GM18520 (cell line): ENCODE measurements at regions not wholly inside any gene's neighbourhood (a gene's known extent, or its start where the extent isn't known, plus 50 kb on each side); places are given as distances from the start of the nearest gene placed in this dataset.

Experiments used
- ATAC-seq: cut with Tn5 transposase; IDR thresholded peaks from one replicate; pipeline ENCODE4 v1.9.1; 2021; ENCODE audit not compliant: unreplicated experiment

DNA sequence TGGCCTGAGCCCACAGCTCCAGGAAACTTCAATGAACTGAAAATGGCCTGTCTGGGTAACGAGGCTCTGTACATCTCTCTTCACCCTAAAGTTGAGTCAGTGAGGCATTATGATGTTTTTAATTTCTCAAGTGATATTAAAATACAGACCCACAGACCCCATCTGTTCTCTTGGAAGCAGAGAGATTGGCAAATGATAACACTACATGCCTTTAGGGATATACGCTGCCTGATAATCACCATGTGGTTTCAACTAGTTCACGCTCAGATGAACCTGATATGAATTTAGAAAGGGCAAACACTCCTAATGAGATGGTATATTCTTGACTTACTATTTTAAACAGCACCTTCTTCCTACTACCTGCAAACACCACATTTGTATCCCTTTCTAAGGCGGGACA, 127.5 kb downstream of the RFC3 start:
- ATAC-seq: no peak

DNA sequence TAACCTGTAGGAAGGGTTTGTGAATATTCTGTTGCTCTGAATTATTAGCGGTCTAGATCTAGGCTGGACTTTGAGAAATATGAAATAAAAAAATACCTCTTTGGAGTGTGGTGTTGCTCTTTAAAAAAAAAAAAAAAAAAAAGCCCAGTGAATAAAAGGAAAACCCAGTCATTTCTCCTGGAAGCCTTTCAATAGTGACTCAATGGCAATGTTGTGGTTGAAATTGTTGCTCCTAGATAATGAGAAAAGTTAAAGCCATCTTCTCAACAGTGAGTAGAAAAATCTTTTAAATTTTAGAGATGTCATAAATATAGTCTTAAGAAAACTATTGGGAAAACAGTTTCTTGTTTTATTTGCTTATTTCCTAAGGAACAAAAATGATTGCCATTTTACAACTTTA, 135.3 kb downstream of the RFC3 start:
- ATAC-seq: no peak

DNA sequence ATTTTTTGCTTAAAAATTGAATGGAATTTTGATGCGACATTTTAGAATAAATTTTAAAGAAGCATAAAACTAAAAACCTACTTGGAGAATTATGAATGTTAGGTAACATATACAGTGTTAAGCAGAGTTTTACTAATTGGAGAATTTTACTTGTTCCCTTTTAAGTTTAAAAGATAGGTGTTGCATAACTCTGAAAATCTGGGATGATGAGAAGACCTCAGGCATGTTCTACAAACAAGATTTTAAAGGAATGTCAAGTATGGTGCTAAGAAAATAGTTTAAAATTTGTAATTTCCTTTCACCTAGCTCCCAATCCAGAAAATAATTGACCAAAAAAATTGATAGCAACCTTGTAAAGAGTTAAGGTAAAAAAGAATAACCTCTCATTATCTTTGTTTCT, 135.8 kb downstream of the RFC3 start:
- ATAC-seq: no peak

DNA sequence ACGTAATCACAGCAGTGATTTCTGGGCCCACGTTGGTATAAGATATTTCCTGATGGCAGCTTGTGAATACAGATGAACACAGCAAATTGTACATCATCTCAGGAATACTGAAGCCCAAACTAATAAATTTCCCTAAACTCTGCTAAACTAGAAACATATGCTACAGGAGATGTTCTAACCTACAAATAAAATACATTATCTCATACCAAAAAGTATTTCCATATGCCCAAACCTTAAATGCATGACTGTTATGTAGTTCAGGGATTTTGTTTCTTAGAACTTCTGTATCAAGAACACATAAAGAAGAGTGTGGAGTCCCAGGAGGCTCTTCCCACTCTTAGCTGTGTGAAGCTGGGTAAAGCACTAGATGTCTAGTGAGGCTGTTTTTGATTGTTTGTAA, 138.4 kb downstream of the RFC3 start:
- ATAC-seq: no peak

DNA sequence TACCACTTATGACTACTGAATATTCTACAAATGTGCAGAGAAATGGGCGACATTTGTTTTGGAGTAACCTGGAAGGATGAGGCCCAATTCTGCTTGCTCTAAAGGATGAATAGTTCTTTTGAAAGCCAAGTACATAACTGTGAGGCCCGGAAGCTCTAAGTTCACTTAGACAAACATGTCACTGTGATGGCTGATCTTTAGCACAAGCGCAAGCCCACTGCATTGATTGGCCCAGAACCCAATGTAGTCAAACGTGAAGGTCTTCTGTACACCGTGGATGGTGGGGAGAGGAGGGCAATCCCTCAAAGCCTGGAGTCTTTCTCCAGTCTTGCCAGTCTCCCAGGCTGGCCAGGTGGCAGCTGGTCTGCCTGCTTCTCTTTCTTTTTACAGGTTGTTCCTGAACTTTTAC, 139.6 kb downstream of the RFC3 start:
- ATAC-seq: no peak

DNA sequence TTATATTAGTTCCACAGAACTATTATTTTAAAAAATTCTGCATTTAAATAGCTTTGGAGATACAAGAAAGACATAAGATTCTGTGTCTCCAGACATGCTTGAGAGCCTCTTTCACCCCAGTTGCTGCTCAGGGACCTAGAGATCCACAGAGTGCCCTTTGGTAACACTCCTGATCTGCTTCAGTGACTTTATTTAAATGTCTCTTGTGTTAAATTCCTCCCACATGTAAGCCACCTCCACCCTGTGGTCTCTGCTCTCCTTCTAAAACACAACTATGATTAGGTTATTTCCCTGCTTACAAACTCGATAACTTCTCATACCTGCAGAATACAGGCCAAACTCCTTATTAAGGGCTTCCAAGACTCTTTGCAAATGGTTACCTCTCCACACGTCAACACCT, 141.0 kb downstream of the RFC3 start:
- ATAC-seq: no peak

DNA sequence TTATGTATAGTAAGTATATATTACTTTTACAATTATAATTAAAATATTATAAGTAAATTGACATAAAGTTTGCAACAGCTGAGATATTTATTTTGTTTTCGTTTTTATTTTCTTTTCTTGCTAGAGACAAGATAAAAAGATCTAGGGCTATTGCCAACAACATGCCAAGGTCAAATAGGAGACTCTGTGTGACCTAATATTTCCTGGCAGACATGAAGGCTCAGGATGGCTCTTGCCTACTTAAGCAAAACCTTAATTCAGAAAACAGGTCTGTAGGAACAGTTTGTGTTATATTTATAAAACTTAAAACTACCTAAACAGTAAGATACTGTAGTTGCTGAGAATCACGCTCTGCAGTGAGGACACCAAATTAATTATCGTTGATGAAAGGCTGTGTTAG, 145.2 kb downstream of the RFC3 start:
- no peak for ATAC-seq

DNA sequence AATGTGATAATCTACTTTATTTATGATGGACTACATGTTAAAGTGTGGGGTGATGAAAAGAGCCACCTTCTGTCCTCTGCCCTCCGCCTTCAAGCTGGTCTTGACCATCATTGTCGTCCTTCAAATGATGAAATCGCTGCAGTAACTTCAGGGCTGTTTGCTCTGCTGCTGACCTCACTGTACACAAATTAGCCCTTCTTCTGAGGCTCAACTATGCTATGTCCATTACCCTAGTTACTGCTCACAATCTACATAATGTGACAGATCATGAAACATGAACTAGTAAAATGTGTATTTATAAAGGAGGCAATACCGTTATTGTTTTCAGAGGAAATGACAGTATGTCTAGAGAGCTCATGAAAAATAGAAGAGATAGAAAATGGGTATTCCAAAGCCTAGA, 145.9 kb downstream of the RFC3 start:
- ATAC-seq: no peak

DNA sequence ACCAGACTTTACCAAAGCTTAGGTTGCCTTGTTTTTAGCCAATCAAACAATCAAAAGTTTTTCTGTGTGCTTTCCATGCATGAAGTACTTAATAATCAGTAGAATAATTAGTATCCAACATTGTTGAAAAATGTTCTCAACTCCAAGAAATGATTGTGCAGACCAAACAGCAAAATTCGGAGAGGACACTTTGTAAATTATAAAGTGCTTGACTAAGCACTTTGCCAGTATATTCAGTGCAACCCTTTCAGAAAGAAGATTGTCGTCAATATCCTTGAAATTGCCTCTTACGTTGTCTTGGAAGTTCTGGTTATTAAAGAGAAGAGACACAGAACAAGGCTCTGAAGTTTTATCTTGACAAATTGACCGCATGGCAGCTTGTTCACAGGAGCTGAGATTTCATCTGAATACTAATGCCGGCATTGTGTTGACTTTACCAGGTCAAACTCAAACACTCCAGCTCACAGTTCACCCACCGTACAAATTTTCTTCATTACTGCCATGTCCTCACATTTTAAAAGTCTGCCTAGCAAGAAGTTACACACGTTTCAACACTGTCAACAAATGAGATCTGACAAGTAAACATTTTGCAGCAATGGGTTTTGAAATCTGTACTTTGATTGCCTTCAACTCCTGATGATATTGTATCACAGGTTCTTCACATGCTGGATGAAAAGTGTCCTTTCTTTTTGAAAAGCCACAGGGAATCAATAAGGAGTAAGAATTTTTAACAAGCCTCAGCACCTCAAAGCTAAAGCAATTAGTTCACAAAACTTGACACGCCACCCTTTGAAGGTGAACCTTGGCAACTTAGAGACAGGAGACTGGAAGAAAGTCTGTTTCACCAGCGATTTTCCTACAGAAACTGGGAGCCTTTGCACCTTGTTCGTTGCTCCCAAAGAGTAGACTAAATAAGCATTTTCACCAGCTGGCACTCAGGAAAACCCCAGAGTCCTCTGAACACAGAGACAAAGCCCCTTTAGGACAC, 150.9 kb downstream of the RFC3 start:
- no peak for ATAC-seq

DNA sequence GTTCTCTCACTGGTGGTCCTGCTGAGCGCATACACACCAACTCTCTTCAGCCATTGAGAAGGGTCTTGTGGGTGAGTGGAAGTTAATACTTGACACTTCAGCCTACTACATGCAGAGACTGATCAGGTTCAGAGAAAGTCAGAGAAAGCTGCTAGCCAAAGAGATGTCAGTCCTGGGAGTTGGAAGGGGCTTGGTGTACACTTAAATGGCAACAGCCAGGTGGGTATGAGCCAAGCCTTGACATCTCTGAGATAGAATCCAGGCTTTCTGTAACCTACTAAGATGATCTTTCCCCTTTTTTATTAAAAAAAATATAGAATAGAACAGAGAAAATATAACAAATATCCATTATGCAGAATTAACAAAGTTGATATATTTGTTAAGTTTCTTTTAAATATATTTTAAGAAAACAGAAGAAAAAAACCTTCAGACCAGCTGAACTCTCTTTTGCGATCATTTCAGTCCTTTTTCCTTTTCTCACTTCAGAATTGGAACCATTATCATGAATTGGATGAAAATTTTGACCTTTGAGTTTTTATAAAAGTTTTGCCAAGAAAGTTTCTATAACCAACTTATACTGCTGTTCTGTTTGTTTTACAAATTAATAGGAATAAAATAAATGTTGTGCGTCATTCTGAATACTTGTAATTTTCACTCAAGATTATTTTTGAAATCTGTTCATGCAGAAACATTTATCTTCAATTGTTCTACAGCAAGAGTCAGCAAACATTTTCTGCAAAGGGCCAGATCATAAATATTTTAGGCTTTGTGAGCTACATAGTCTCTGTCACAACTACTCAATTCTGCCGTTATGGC, 153.0 kb downstream of the RFC3 start:
- ATAC-seq: no peak

DNA sequence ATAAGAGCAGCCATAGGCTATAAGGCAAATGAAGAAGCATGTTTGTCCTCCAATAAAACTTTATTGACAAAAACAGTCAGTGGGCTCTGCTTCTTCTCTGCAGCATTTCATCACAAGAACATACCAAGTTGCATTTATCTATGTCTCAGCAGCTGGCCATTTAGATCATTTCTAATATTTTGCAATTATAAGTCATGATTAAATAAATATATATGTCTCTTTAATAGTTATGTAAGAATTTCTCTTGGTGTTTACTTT, 153.5 kb downstream of the RFC3 start:
- no peak for ATAC-seq

DNA sequence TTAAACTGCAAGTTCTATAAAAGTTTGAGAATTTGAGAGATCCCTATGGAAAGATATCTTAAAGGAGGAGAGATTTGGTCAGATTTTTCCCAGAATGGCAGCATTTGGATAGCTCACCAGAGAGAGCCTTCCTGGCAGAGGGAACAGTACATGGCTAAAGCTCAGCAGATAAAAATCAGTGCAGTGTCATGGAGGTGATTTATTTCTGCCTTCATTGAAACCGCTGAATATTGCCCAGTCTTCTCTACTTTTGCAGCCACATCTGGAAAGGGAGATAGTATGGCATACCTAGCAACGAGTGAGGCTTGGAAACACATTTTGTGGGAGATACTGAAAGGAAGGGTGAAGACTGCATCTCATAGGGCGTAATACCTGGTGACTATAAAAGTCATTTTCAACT, 155.2 kb downstream of the RFC3 start:
- no peak for ATAC-seq

DNA sequence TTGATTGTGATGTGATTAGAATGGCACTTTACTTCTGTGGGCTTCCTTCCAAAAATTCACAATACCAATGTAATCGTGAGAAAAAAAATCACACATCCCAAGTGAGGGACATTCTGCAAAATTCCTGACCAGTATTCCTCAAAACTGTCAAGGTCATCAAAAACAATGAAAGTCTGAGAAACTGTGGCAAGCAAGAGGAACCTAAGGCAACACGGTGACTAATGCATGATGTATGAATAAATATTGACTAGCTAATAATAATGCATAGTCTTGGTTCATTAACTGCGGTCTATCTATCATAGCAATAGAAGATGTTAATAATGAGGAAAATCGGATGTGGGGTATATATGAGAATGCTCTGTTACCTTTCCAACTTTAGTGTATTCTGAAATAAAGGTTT, 159.0 kb downstream of the RFC3 start:
- no peak for ATAC-seq

DNA sequence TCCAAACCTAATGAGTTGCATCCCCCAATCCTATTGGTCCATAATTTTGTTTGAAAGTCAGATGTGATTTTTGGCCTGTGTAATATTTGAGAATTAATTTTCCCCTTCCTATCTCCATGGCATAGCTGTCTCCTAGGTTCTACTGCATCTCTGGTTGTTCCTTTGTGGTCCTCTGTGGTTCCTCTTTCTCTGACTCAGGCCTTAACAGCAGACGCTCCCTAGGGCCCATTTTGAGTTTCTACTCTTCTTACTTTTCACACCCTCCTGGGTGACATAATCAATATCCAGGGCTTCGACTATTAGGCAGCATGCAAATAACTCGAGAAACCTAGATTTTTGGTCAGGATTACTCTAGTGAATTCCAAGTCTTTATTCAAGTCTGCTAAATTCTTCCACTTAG, 160.7 kb downstream of the RFC3 start:
- ATAC-seq: peak; percentile 48

DNA sequence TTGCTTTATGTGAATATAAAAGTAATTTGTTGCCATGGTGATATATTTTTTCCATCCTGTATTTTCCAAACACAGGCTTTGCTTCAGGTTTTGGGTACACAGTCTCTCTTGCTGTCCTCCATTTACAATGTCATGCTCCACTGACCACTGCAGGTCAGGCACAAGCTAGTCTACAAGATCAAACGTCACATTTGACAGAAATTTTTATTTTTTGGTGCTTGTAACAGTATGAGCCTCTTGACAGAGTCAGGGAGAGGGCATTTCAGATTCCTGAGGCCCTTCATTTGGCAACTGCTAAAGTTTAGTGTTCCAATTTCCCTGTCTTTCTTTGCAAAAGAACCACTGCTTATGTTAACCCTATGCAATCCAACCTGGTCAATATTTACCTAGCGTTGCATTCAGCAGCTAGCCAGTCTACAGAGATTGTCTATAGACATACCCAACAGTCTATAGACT, 175.0 kb downstream of the RFC3 start:
- no peak for ATAC-seq

DNA sequence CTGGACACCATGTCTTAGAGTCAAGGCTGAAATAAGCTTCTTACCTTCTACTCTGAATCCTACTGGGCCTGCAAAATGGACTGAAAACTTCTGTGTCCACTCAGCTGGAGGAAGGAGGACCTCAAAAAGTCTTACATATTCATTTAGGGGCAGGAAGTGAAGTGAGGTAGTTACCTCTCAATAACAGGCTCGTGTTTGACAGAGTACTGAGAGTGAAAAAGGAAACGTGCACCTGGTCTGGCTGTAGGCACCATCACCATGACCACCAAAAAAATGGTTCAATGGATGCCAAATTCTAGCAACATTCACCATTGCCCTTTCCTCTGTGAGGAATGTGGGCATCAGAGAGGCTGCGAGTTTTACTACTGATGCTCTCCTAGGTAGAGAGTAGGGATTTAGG, 176.2 kb downstream of the RFC3 start:
- ATAC-seq: no peak

DNA sequence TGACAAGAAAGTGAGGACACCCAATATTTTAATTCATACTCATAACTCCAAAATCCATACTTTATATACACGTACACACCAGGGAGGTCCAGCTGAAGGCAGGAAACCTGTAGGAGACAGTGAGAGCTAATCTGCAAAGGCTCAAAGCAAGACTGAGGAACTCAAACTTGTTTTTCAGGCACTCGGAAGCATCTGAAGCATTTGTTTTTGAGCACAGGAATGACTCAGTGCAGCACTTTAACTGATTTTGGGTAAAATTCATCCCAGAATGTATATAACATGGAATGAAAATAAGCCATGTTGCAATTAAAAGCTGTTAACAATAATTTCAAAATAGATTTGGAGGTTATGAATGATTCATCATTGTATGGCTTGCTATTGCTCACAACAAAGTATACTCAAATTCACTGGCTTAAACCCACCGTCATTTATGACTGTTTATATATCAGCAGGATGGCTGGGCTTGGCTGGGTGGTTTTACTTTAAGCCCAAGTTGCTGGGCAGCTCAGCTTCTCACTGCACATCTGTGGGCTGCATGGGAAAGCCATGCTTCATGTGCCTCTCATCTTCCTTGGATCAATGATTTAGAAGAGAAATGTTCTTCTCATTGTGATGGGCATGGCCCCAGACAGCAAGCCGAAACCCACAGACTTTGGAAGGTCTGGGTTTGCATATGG, 177.0 kb downstream of the RFC3 start:
- no peak for ATAC-seq

DNA sequence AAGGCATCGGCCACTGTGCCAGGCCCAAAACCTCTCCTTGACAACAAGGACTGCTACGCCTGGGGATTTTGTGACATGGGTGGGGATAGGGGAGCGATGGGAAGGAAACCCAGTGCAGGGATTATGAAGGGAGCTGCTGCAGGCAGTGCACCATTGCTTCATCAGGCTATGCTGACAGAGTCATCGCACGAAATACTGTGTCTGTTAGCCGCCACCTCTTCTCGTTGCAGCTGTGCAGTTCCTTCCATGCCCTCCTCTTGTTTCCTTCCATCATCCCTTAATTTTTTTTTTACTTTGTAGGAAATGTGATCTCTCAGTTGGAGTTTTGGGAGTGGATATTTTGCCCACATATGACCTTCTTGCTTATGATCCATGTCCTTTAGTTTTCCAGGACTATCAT, 178.7 kb downstream of the RFC3 start:
- no peak for ATAC-seq

DNA sequence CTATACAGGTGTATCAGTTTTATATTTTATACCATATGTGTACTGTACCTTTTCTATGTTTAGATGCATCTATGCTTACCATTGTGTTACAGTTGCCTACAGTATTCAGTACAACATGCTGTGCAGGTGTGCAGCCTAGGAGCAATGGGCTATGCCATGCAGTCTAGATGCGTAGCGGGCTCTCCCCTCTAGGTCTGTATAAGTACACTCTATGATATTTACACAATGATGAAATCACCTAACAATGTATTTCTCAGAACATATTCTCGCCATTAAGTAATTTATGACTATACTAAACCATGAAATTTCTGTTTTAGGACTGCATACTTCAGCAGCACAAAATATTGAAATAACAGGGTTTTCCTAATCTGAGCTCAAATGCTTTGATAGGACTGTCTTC, 179.6 kb downstream of the RFC3 start:
- no peak for ATAC-seq

DNA sequence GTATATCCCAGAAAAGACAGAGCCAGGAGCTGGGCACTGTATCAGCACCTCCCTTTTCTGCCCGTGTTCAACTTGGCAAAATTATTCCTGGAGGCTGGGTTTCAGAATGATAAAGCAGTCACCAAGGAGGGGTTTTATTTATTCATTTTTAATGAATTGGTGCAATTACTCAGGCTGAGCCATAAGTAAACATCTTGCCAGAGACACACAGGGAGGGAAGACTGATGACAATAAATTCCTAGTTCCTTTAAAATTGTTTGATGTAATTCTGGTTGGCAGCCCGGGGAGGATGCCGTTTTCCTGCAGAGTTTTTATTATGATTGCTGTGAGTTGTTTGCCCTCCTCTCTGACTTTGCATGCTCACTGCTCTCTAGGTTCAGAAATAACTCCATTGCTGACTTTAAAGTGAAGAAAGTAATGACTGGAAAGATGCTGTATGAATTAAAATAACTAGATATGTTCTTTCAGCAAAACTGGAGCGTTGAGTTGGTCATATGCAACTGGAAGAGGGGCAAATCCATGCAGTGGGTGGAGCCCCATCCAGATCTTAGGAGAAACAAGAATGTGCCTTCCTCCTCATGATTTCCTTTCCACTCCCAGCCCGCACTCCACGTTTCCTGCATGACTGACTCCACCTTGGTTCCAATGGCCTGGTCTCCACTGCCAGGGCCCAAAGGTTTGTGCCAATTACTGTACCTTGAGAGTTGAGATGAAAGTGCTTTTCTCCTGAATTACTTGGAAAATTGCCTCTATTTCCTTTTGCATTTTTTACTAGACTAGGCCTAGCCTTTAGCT, 182.1 kb downstream of the RFC3 start:
- no peak for ATAC-seq

DNA sequence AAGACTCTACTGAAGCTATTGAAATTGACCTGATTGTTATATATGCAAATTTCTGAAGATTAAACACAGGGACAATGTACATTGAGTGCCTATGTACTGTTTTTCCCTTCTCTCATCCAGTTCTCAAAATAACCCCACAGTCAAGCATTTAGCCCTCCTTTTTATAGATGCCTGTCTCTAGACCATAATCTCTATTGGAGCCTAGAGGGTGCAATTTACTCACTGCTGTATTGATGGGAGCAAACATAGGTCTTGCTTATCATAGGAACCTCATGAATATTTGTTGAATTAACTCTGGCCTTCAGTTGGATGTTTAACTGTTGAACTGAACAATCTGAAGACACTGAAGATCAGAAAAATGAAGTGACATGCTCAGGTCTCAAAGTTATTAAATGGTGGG, 183.0 kb downstream of the RFC3 start:
- no peak for ATAC-seq
